ENCODE measurements at regions not wholly inside any gene's neighbourhood (a gene's known extent, or its start where the extent isn't known, plus 50 kb on each side); places are given as distances from the start of the nearest gene placed in this dataset.

DNA sequence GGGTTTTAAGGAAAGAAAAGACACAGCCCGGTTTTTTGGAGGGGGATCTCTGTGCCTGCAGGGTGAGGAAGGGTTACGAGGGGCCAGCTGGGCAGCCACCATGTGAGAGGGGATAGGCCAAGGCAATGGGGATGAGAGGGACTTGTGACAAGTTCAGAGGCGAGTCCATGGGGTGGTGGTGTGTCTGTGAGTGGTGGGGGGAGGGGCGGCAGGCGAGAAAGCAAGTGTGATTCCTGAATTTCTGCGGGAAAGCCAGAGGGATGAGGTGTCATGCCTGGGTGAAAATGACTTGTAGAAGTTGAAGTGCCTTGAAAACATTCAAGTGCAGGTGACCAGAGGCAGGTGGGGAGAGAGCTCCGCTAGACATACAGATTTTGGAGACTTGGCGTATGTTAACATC lies 61.0 kb upstream of the RNF32 start:
- DNase-seq (ENCODE audit: low read depth) (no peak), FAIRE-seq (peak; percentile 75)
- TF ChIP-seq, protein P1, sequence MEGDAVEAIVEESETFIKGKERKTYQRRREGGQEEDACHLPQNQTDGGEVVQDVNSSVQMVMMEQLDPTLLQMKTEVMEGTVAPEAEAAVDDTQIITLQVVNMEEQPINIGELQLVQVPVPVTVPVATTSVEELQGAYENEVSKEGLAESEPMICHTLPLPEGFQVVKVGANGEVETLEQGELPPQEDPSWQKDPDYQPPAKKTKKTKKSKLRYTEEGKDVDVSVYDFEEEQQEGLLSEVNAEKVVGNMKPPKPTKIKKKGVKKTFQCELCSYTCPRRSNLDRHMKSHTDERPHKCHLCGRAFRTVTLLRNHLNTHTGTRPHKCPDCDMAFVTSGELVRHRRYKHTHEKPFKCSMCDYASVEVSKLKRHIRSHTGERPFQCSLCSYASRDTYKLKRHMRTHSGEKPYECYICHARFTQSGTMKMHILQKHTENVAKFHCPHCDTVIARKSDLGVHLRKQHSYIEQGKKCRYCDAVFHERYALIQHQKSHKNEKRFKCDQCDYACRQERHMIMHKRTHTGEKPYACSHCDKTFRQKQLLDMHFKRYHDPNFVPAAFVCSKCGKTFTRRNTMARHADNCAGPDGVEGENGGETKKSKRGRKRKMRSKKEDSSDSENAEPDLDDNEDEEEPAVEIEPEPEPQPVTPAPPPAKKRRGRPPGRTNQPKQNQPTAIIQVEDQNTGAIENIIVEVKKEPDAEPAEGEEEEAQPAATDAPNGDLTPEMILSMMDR (IDR thresholded peaks at IDR 0.05; ENCODE audit: insufficient read depth, low read length, severe bottlenecking) = no peak
- no peak overlapping the region for H3K4me3 ChIP-seq (ENCODE audit: low read depth, low read length)
- H3K27me3 ChIP-seq (ENCODE audit: control insufficient read depth, insufficient read depth, low read length) = no peaks in the 10 kb centered on the region
- H3K36me3 ChIP-seq (ENCODE audit: control insufficient read depth, insufficient read depth, low read length) = no peaks in the 10 kb centered on the region

DNA sequence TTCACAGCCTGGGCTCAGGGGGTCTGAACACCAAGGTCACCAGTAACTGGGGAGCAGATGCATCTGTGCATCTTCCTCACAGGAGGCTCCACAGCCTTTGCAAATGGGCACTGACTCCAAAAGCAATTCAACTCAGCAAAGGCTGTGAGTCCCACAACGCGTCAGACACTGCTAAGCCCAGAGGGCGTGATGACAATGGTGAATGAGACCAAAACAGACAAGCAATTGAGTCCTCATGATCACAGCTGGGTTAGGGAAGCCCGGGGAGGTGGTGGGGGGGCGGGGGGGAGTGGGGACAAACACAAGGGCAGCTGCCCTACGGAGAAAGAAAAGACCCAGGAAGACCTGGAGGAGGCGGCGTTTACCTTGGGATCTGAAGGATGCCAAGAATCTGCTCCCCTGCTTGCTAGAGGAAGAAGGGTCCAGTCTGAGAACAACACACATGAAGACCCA lies 61.6 kb upstream of the RNF32 start:
- Histone ChIP-seq H3K27me3 (ENCODE audit: control insufficient read depth, insufficient read depth, low read length) (no peaks in the 10 kb centered on the region), H3K4me3 (ENCODE audit: low read depth, low read length) (no peak overlapping the region), H3K36me3 (ENCODE audit: control insufficient read depth, insufficient read depth, low read length) (no peaks in the 10 kb centered on the region)
- TF ChIP-seq, protein P1 (IDR thresholded peaks at IDR 0.05; ENCODE audit: insufficient read depth, low read length, severe bottlenecking) = no peak
- DNase-seq (ENCODE audit: low read depth) (no peak), FAIRE-seq (no peak)

DNA sequence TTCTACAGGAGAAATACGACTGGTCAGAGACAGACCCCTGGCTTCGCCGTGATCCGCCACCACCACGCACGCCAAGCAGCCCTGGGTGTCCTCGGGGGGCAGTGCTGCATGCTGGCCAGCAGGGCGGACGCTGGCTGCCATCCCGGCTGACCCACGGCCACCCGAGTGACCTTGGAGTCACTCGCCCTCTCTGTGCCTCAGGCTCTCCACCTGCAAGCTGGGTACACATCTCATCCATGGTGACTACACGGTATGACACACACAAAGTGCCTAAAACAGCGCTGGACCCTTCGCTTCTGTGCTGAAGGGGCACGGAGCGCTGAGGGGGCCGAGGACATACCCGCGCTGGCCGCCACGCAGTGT lies 62.0 kb upstream of the RNF32 start:
- H3K4me3 ChIP-seq (ENCODE audit: low read depth, low read length) = no peak overlapping the region
- H3K27me3 ChIP-seq (ENCODE audit: control insufficient read depth, insufficient read depth, low read length) = no peaks in the 10 kb centered on the region
- no peak for FAIRE-seq

DNA sequence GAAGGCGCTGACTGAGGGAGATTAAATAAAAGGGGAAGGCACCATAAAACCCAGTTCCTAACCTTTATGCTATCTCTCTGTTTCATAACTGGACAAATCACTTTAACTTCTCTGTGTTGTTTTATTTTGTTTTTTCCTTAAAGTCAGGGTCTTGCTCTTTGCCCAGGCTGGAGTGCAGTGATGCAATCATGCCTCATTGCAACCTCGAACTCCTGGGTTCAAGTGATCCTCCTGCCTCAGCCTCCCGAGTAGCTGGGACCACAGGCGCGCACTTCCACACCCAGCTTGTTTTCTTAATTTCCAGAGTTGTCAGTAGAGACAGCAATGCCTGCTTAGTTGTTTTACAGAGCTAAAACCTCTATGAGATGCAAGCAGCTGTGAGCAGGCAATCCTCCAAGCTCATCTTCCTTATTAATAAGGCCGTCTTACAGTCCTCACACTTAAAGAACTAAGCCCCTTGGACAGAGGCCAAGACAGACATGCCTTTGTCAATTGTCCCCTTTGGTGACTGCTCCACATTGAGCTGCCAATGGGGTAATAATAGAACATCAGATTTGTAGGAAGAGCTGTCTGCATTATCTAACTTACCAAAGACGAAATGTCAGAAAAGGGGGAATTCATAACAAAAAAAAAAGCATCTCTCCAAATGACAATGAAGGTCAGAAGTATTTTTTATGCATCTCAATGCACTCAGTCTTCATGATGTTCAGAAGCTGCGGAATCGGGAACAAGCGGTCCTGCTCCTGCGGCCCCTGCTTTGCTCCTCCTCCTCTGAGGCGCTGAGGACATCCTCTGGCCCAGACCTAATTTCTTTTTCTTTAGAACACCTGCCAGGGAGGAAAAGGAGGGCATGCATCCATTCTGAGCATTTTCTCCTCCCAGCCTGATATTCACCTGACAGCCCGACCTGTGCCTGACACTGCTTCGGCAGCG lies 62.7 kb upstream of the RNF32 start:
- TF ChIP-seq, protein P1 (IDR thresholded peaks at IDR 0.05; ENCODE audit: insufficient read depth, low read length, severe bottlenecking) = no peak
- Histone ChIP-seq H3K27me3 (ENCODE audit: control insufficient read depth, insufficient read depth, low read length) (no peaks in the 10 kb centered on the region), H3K36me3 (ENCODE audit: control insufficient read depth, insufficient read depth, low read length) (no peaks in the 10 kb centered on the region), H3K4me3 (ENCODE audit: low read depth, low read length) (no peak overlapping the region)
- no peak for DNase-seq (ENCODE audit: low read depth)
- no peak for FAIRE-seq

More for the DNA sequence above, 62.0 kb upstream of the RNF32 start:
- DNase-seq (ENCODE audit: low read depth) = no peak
- H3K36me3 ChIP-seq (ENCODE audit: control insufficient read depth, insufficient read depth, low read length) = no peaks in the 10 kb centered on the region
- TF ChIP-seq, protein P1 (IDR thresholded peaks at IDR 0.05; ENCODE audit: insufficient read depth, low read length, severe bottlenecking) = no peak

DNA sequence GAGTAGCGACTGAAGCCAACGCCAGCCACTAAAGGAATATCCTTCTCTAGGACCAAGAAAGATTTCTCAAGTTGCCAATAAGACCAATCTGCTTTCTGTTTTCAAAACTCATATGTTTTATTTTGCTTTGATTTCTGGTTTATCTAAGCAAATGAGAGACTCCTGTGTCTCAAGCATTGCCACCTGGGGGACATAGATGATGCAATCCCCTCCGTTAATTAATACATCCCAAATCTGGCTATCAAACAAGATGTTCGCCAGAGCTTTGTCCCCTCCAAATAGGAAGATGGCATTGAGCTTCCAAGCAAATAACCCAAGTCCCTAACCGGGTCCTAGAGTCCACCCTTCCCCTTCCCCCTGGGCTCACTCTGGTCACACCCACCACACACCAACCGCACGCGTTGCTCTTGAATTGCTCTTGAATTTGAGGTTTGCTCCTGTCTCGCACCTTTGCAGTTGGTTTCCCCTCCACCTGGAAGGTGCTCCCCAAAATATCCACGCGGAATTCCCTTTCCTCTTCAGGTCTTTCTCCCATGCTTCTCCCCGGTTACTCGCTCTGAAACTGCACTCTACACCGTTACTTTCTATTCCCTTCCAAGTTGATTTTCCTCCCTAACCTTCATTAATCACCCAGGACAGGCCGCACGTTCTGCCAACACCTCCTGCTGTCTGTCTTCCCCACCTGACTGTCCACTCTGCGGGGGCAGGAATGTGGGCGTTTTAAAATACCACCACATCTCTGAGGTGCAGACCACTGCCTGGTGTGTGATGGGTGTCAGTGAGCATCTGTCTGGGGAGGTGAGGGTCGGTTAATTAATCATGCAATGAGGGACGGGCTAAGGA lies 64.1 kb upstream of the RNF32 start:
- Histone ChIP-seq H3K4me3 (ENCODE audit: low read depth, low read length) (no peak overlapping the region), H3K36me3 (ENCODE audit: control insufficient read depth, insufficient read depth, low read length) (no peaks in the 10 kb centered on the region), H3K27me3 (ENCODE audit: control insufficient read depth, insufficient read depth, low read length) (no peaks in the 10 kb centered on the region)
- no peak for DNase-seq (ENCODE audit: low read depth)
- no peak for FAIRE-seq
- TF ChIP-seq, protein P1 (IDR thresholded peaks at IDR 0.05; ENCODE audit: insufficient read depth, low read length, severe bottlenecking) = no peak

Data from bronchial epithelial cell (primary cell).